Caco-2 (cell line): ENCODE measurements at regions not wholly inside any gene's neighbourhood (a gene's known extent, or its start where the extent isn't known, plus 50 kb on each side); places are given as distances from the start of the nearest gene placed in this dataset.

Experiments
- BruUV-seq: library from RNA; stranded (reverse); fragments of 400-500 nt; replicated peaks from 2 replicates; lab custom pipeline; 2021; lab: Mats Ljungman, UMichigan
- CTCF ChIA-PET: fragments of 300-600 bp; sonication (Branson Sonifier 250); formaldehyde crosslinking; loops from one replicate; lab custom pipeline; 2022; ENCODE audit warnings: antibody characterized with exemption; lab: Charles Lee
- POLR2A ChIA-PET: fragments of 300-600 bp; sonication (Branson Sonifier 250); formaldehyde crosslinking; loops from one replicate; lab custom pipeline; 2022; ENCODE audit warnings: antibody characterized with exemption; lab: Charles Lee
- DNase-seq, 2 experiments: peaks; one replicate each; pipeline versions ENCODE4 v3.0.0 to v3.0.0-alpha.2; 2020 to 2022
- H3K27me3 ChIP-seq: replicated peaks from 2 replicates; pipeline ENCODE4 v1.6.0; 2011; ENCODE audit warnings: low read length; ENCODE audit not compliant: control insufficient read depth, insufficient read depth
- H3K36me3 ChIP-seq: 2 replicates; pipeline ENCODE4 v1.5.1; 2011; ENCODE audit warnings: low read length; ENCODE audit not compliant: control insufficient read depth, insufficient read depth
- H3K4me1 ChIP-seq: fragments of 250-450 bp; sonication (Bioruptor Pico); 2 replicates; pipeline ENCODE4 v1.5.1; 2020; ENCODE audit warnings: mild to moderate bottlenecking
- H3K4me3 ChIP-seq: 2 replicates; pipeline ENCODE4 v1.5.1; 2011; ENCODE audit warnings: low read depth, mild to moderate bottlenecking, control low read depth, low read length
- H3K9me3 ChIP-seq: fragments of 250-450 bp; sonication (Bioruptor Pico); 2 replicates; pipeline ENCODE4 v1.5.1; 2020; ENCODE audit warnings: mild to moderate bottlenecking, moderate library complexity
- H3K27ac Mint-ChIP-seq: one replicate; pipeline ENCODE4 v1.8.0; 2022; ENCODE audit warnings: mixed read lengths; ENCODE audit not compliant: unreplicated experiment
- H3K27me3 Mint-ChIP-seq: one replicate; pipeline ENCODE4 v1.8.0; 2022; ENCODE audit warnings: mixed read lengths; ENCODE audit not compliant: insufficient read depth, unreplicated experiment
- H3K36me3 Mint-ChIP-seq: one replicate; pipeline ENCODE4 v1.8.0; 2022; ENCODE audit warnings: mild to moderate bottlenecking, mixed read lengths; ENCODE audit not compliant: insufficient read depth, unreplicated experiment
- H3K4me1 Mint-ChIP-seq: one replicate; pipeline ENCODE4 v1.8.0; 2022; ENCODE audit warnings: low read depth, mixed read lengths; ENCODE audit not compliant: unreplicated experiment
- H3K4me3 Mint-ChIP-seq: one replicate; pipeline ENCODE4 v1.8.0; 2022; ENCODE audit warnings: mild to moderate bottlenecking, moderate library complexity, mixed read lengths; ENCODE audit not compliant: unreplicated experiment
- H3K9me3 Mint-ChIP-seq: one replicate; pipeline ENCODE4 v1.8.0; 2022; ENCODE audit warnings: mixed read lengths; ENCODE audit not compliant: unreplicated experiment
- intact Hi-C: fragments of 100-400 bp; cut with micrococcal nuclease; formaldehyde crosslinking; loops from one replicate; pipeline ENCODE4 v1.10.0; 2022; ENCODE audit not compliant: unreplicated experiment
- TF ChIP-seq, protein P1 (sequence below), 2 experiments: fragments of 200-600 bp in 1 of 2; IDR thresholded peaks; 1 replicate in 1 of 2; 2 replicates in 1 of 2; pipeline versions ENCODE4 v1.5.1 to v1.8.0; 2011 to 2022; ENCODE audit warnings: antibody characterized with exemption in 1 of 2, control low read depth in 1 of 2, inconsistent platforms in 1 of 2, low read depth in 1 of 2, low read length in 1 of 2, mild to moderate bottlenecking in 1 of 2, moderate library complexity in 1 of 2; ENCODE audit not compliant: insufficient read depth in 1 of 2, severe bottlenecking in 1 of 2, unreplicated experiment in 1 of 2

DNA sequence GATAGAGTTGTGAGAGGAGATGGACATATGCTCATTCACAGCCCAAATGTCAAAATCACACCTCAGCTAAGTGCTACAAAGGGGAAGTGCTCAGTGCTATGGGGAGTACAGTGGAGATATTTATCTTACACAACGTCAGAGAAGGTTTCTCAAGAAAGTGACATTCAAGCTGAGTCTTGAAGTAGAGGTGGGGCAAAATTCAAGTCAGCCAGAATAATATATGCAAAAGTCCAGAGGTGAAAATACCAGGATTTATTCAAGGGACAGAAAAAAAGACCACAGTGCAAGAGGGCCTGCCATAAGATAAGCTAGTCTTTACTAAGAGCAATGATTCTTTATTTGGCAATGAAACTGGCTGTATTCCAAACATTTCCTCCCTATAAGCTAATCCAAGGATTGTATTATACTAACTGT is 327.8 kb upstream of the PIK3R1 start:
- H3K27ac Mint-ChIP-seq, result peak overlapping the region; percentile 56
- TF ChIP-seq, protein P1, sequence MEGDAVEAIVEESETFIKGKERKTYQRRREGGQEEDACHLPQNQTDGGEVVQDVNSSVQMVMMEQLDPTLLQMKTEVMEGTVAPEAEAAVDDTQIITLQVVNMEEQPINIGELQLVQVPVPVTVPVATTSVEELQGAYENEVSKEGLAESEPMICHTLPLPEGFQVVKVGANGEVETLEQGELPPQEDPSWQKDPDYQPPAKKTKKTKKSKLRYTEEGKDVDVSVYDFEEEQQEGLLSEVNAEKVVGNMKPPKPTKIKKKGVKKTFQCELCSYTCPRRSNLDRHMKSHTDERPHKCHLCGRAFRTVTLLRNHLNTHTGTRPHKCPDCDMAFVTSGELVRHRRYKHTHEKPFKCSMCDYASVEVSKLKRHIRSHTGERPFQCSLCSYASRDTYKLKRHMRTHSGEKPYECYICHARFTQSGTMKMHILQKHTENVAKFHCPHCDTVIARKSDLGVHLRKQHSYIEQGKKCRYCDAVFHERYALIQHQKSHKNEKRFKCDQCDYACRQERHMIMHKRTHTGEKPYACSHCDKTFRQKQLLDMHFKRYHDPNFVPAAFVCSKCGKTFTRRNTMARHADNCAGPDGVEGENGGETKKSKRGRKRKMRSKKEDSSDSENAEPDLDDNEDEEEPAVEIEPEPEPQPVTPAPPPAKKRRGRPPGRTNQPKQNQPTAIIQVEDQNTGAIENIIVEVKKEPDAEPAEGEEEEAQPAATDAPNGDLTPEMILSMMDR (IDR thresholded peaks at IDR 0.05; ENCODE audit: insufficient read depth in 1 of 2, low read depth in 1 of 2, low read length in 1 of 2, severe bottlenecking in 1 of 2, unreplicated experiment in 1 of 2), result no peak
- ChIA-PET CTCF (interaction anchor here (0.6 kb wide), 1 partner anchor 296 kb away, joined by 6 read pairs; no protein-coding TSS in a partner anchor), POLR2A (no interaction called here)
- peaks cover 8% of the 10 kb centered on the region for H3K4me1 Mint-ChIP-seq
- peaks cover under 1% of the 10 kb centered on the region for H3K9me3 Mint-ChIP-seq
- H3K4me3 Mint-ChIP-seq, result no peak overlapping the region
- H3K27me3 ChIP-seq, result no peaks in the 10 kb centered on the region
- BruUV-seq, result no TSS peak
- intact Hi-C loops, result no loop called here
- no peaks in the 10 kb centered on the region for H3K36me3 ChIP-seq
- H3K27me3 Mint-ChIP-seq, result no peaks in the 10 kb centered on the region
- no peak for DNase-seq
- H3K4me1 ChIP-seq, result peaks cover 14% of the 10 kb centered on the region
- H3K36me3 Mint-ChIP-seq, result no peaks in the 10 kb centered on the region
- no peaks in the 10 kb centered on the region for H3K9me3 ChIP-seq
- H3K4me3 ChIP-seq, result no peak overlapping the region

DNA sequence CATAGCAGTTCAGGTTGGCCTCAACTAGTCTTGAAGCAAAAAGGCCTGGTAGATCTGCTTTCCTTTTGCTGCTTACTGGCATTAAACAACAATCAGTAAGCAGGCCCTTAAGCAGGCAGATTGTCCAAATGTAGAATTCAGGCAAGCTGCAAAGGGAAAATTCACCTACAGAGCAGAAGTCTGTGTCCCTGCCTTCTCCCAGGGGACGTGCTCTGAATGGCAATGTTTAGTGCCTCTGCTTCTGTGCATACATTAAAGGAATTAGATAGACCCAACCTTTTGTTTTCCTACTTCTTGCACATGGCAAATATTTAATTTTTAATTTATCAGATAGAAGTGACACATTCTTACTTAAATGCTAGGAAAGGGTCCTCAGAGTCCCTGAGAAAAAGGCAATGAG is 328.8 kb upstream of the PIK3R1 start:
- H3K36me3 ChIP-seq, result no peaks in the 10 kb centered on the region
- peaks cover 11% of the 10 kb centered on the region for H3K9me3 Mint-ChIP-seq
- H3K9me3 ChIP-seq, result no peaks in the 10 kb centered on the region
- CTCF ChIA-PET, result no interaction called here
- BruUV-seq, result no TSS peak
- peaks cover 6% of the 10 kb centered on the region for H3K36me3 Mint-ChIP-seq
- H3K4me3 Mint-ChIP-seq, result no peak overlapping the region
- H3K27me3 Mint-ChIP-seq, result no peaks in the 10 kb centered on the region
- POLR2A ChIA-PET, result no interaction called here
- no peak for DNase-seq
- peaks cover 16% of the 10 kb centered on the region for H3K4me1 Mint-ChIP-seq
- intact Hi-C loops, result no loop called here
- TF ChIP-seq, protein P1 (IDR thresholded peaks at IDR 0.05; ENCODE audit: insufficient read depth in 1 of 2, low read depth in 1 of 2, low read length in 1 of 2, severe bottlenecking in 1 of 2, unreplicated experiment in 1 of 2), result no peak
- H3K4me1 ChIP-seq, result peaks cover 19% of the 10 kb centered on the region
- no peak overlapping the region for H3K4me3 ChIP-seq
- no peak overlapping the region for H3K27ac Mint-ChIP-seq
- H3K27me3 ChIP-seq, result no peaks in the 10 kb centered on the region

DNA sequence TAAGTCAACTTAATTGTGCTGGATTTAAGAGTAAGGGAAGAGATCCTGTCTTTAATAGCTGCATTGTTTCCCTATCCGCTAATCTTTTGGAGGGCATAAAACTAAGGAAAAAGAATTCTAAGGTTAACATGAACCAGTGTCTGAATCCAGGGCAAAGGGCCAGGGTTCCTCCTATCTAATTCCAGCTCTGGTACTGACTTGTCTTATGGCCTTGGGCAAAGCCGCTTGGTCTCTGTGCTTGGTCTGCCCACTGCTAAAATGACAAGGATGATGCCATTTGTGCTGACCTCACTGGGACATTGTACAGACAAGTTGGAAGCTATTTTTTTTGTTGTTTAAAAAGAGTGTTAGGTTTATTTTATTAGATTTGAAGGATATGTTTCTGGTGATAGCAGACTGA is 334.7 kb upstream of the PIK3R1 start:
- intact Hi-C loops, result no loop called here
- H3K36me3 Mint-ChIP-seq, result peaks cover 15% of the 10 kb centered on the region

More for the DNA sequence above, 334.7 kb upstream of the PIK3R1 start:
- BruUV-seq, result no TSS peak
- peaks cover 42% of the 10 kb centered on the region for H3K9me3 Mint-ChIP-seq
- H3K27ac Mint-ChIP-seq, result peak overlapping the region; percentile 91
- peaks cover 40% of the 10 kb centered on the region for H3K4me1 Mint-ChIP-seq
- Histone ChIP-seq H3K4me1 (peaks cover 46% of the 10 kb centered on the region), H3K27me3 (no peaks in the 10 kb centered on the region), H3K36me3 (no peaks in the 10 kb centered on the region), H3K9me3 (no peaks in the 10 kb centered on the region; the same call in 1 of the 2 replicates), H3K4me3 (no peak overlapping the region)
- peak overlapping the region; percentile 34 for H3K4me3 Mint-ChIP-seq
- TF ChIP-seq, protein P1 (IDR thresholded peaks at IDR 0.05; ENCODE audit: insufficient read depth in 1 of 2, low read depth in 1 of 2, low read length in 1 of 2, severe bottlenecking in 1 of 2, unreplicated experiment in 1 of 2), result no peak
- no peaks in the 10 kb centered on the region for H3K27me3 Mint-ChIP-seq
- no peak for DNase-seq
- ChIA-PET POLR2A (no interaction called here), CTCF (no interaction called here)
